ENCODE measurements at regions not wholly inside any gene's neighbourhood (a gene's known extent, or its start where the extent isn't known, plus 50 kb on each side); places are given as distances from the start of the nearest gene placed in this dataset.

- TF ChIP-seq, protein P1, sequence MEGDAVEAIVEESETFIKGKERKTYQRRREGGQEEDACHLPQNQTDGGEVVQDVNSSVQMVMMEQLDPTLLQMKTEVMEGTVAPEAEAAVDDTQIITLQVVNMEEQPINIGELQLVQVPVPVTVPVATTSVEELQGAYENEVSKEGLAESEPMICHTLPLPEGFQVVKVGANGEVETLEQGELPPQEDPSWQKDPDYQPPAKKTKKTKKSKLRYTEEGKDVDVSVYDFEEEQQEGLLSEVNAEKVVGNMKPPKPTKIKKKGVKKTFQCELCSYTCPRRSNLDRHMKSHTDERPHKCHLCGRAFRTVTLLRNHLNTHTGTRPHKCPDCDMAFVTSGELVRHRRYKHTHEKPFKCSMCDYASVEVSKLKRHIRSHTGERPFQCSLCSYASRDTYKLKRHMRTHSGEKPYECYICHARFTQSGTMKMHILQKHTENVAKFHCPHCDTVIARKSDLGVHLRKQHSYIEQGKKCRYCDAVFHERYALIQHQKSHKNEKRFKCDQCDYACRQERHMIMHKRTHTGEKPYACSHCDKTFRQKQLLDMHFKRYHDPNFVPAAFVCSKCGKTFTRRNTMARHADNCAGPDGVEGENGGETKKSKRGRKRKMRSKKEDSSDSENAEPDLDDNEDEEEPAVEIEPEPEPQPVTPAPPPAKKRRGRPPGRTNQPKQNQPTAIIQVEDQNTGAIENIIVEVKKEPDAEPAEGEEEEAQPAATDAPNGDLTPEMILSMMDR (IDR thresholded peaks at IDR 0.05), result no peak
- Histone ChIP-seq H3K4me3 (no peak overlapping the region), H3K9me3 (no peaks in the 10 kb centered on the region), H3K4me1 (no peaks in the 10 kb centered on the region), H3K27me3 (no peaks in the 10 kb centered on the region), H3K27ac (no peak overlapping the region), H3K36me3 (no peaks in the 10 kb centered on the region)
- intact Hi-C loops (cut with DNase I; ENCODE audit: low total_unique reads), result no loop called here
- no peak for DNase-seq
Measured at GRCh38 chr4:62571494-62571893, 1371.4 kb downstream of the ADGRL3 start.

DNA sequence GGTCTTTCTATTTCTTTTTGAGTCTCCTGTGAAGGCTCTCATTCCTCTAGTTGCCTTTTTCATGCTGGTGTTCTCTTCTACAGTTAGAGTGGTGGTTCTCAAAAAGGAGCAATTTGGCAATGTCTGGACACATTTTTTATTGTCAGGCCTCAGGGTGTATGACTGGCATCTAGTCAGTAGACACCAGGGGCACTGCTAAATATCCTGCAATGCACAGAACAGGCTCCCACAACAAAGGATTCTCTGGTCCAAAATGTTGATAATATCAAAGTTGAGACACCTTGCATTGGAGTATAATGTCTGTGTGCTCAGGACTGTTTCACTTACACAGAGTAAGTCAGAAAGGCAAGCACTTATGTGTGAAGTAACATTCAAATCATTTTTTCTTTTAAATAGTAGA is 1360.7 kb downstream of the ADGRL3 start:
- intact Hi-C loops (cut with DNase I; ENCODE audit: low total_unique reads), result no loop called here
- no peak for DNase-seq

DNA sequence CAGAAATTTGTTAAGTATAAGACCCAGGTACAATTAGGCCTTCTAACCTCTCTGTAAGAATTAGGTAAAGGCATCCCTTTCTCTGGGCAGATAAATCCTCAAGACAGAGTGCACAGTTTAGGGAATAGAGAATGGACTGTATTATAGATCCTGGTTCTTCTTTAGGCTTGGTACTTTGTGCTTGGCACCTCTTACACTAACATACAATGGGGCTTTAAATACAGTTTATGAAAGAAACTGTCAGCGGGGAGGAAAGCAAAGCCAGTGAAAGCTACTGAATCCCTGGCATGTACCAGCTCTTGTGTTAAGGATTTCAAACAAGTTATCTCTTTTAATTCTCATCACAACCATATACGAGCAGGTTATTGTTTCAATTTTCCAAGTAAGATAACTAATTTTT is 1350.0 kb downstream of the ADGRL3 start:
- intact Hi-C loops (cut with DNase I; ENCODE audit: low total_unique reads), result no loop called here
- no peaks in the 10 kb centered on the region for H3K36me3 ChIP-seq
- no peaks in the 10 kb centered on the region for H3K9me3 ChIP-seq
- H3K27ac ChIP-seq, result no peak overlapping the region
- DNase-seq, result no peak
- TF ChIP-seq, protein P1 (IDR thresholded peaks at IDR 0.05), result no peak
- H3K27me3 ChIP-seq, result no peaks in the 10 kb centered on the region
- H3K4me1 ChIP-seq, result no peaks in the 10 kb centered on the region
- H3K4me3 ChIP-seq, result no peak overlapping the region

More for the DNA sequence above, 1360.7 kb downstream of the ADGRL3 start:
- H3K27me3 ChIP-seq, result no peaks in the 10 kb centered on the region
- no peaks in the 10 kb centered on the region for H3K9me3 ChIP-seq
- no peak overlapping the region for H3K27ac ChIP-seq
- H3K4me1 ChIP-seq, result no peaks in the 10 kb centered on the region
- H3K4me3 ChIP-seq, result no peak overlapping the region
- H3K36me3 ChIP-seq, result no peaks in the 10 kb centered on the region
- TF ChIP-seq, protein P1 (IDR thresholded peaks at IDR 0.05), result no peak

GRCh38 chr4:62549601-62550000 is 1349.5 kb downstream of the ADGRL3 start:
- intact Hi-C loops (cut with DNase I; ENCODE audit: low total_unique reads), result no loop called here
- no peaks in the 10 kb centered on the region for H3K36me3 ChIP-seq

DNA sequence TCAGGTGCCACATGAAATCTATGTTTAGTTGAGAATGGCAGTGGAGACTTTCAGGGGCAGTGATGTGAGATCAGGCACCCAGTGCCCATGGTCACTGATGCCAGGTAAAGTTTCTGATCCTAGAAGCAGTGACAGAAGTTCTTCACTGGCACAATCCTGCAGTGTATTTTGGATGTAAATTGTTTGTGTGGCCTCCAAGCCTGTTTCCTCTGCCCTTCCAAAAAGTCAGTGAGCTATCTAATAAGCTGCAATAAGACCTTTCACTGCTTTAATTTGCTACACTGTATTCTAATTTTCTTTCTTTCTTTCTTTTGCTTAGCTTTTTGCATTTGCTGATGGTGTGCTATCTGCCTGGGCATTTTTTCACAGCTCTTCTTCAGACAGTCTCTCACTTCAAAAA is 1348.6 kb downstream of the ADGRL3 start:
- Histone ChIP-seq H3K9me3 (no peaks in the 10 kb centered on the region), H3K36me3 (no peaks in the 10 kb centered on the region), H3K27ac (no peak overlapping the region), H3K4me3 (no peak overlapping the region), H3K4me1 (no peaks in the 10 kb centered on the region), H3K27me3 (no peaks in the 10 kb centered on the region)
- TF ChIP-seq, protein P1 (IDR thresholded peaks at IDR 0.05), result no peak
- no peak for DNase-seq
- intact Hi-C loops (cut with DNase I; ENCODE audit: low total_unique reads), result no loop called here

More at GRCh38 chr4:62549601-62550000, 1349.5 kb downstream of the ADGRL3 start:
- TF ChIP-seq, protein P1 (IDR thresholded peaks at IDR 0.05), result no peak
- H3K27ac ChIP-seq, result no peak overlapping the region
- DNase-seq, result no peak
- H3K9me3 ChIP-seq, result no peaks in the 10 kb centered on the region
- H3K4me3 ChIP-seq, result no peak overlapping the region
- H3K27me3 ChIP-seq, result no peaks in the 10 kb centered on the region
- H3K4me1 ChIP-seq, result no peaks in the 10 kb centered on the region

- intact Hi-C loops (cut with DNase I; ENCODE audit: low total_unique reads), result no loop called here
- Histone ChIP-seq H3K4me3 (no peak overlapping the region), H3K9me3 (no peaks in the 10 kb centered on the region), H3K36me3 (no peaks in the 10 kb centered on the region), H3K27me3 (no peaks in the 10 kb centered on the region), H3K4me1 (no peaks in the 10 kb centered on the region), H3K27ac (no peak overlapping the region)
- TF ChIP-seq, protein P1 (IDR thresholded peaks at IDR 0.05), result no peak
- peak; percentile 54 to 67 for DNase-seq
Measured at GRCh38 chr4:62548108-62548524, 1348.0 kb downstream of the ADGRL3 start.

Measured in tibial artery (tissue), 4 donors.